WTC11 (cell line): ENCODE measurements at regions not wholly inside any gene's neighbourhood (a gene's known extent, or its start where the extent isn't known, plus 50 kb on each side); places are given as distances from the start of the nearest gene placed in this dataset.

Source experiments
- ATAC-seq: fragments of 200-7000 bp; cut with Tn5 transposase; 2 replicates; pipeline ENCODE4 v1.10.0; 2021; ENCODE audit warnings: mild to moderate bottlenecking, moderate library complexity
- CTCF ChIA-PET: fragments of 300-600 bp; sonication (Branson Sonifier 250); formaldehyde crosslinking; loops from one replicate; lab custom pipeline; 2021; ENCODE audit warnings: antibody characterized with exemption; lab: Charles Lee
- POLR2A ChIA-PET: fragments of 350-600 bp; sonication (Branson Sonifier 250); formaldehyde crosslinking; loops from one replicate; lab custom pipeline; 2021; ENCODE audit warnings: antibody characterized with exemption; lab: Charles Lee
- DNase-seq: peaks from one replicate; pipeline ENCODE4 v3.0.0; 2021; ENCODE audit warnings: low spot score
- H3K27ac Mint-ChIP-seq: 2 replicates; pipeline ENCODE4 v1.8.0; 2021; ENCODE audit warnings: mixed read lengths
- H3K27me3 Mint-ChIP-seq: 2 replicates; pipeline ENCODE4 v1.8.0; 2021; ENCODE audit warnings: low read depth, mild to moderate bottlenecking, moderate library complexity, mixed read lengths
- H3K36me3 Mint-ChIP-seq: 2 replicates; pipeline ENCODE4 v1.8.0; 2021; ENCODE audit warnings: mixed read lengths
- H3K4me1 Mint-ChIP-seq: 2 replicates; pipeline ENCODE4 v1.8.0; 2022; ENCODE audit warnings: mixed read lengths
- H3K4me3 Mint-ChIP-seq: 2 replicates; pipeline ENCODE4 v1.8.0; 2021; ENCODE audit warnings: mild to moderate bottlenecking, moderate library complexity, mixed read lengths
- H3K9me3 Mint-ChIP-seq: 2 replicates; pipeline ENCODE4 v1.8.0; 2021; ENCODE audit warnings: mixed read lengths
- CTCF ChIP-seq: fragments of 200-600 bp; IDR thresholded peaks from 2 replicates; pipeline ENCODE4 v1.8.0; 2022; ENCODE audit warnings: antibody characterized with exemption
- ESRRA ChIP-seq: sonication (generic); formaldehyde crosslinking; IDR thresholded peaks from 2 replicates; pipeline ENCODE4 v1.8.1; 2022; ENCODE audit warnings: mild to moderate bottlenecking, missing genetic modification reagents, borderline replicate concordance
- FOXP4 ChIP-seq: sonication (generic); formaldehyde crosslinking; IDR thresholded peaks from 2 replicates; pipeline ENCODE4 v1.8.0; 2022; ENCODE audit warnings: mild to moderate bottlenecking, missing genetic modification reagents
- GTF2I ChIP-seq: fragments of 250-450 bp; sonication (Bioruptor Pico); conservative IDR thresholded peaks from 2 replicates; pipeline ENCODE4 v1.4.0; 2021; ENCODE audit warnings: mild to moderate bottlenecking
- HMGXB4 ChIP-seq: sonication (generic); formaldehyde crosslinking; IDR thresholded peaks from 2 replicates; pipeline ENCODE4 v1.8.1; 2023; ENCODE audit warnings: mild to moderate bottlenecking, moderate library complexity, missing genetic modification reagents
- IRF1 ChIP-seq: sonication (generic); formaldehyde crosslinking; IDR thresholded peaks from 2 replicates; pipeline ENCODE4 v1.8.0; 2023; ENCODE audit warnings: missing genetic modification reagents
- JAZF1 ChIP-seq: fragments of 250-450 bp; sonication (Bioruptor Pico); IDR thresholded peaks from 2 replicates; pipeline ENCODE4 v1.9.0; 2021; ENCODE audit warnings: moderate library complexity, mild to moderate bottlenecking, inconsistent platforms
- NR1H2 ChIP-seq: sonication (generic); formaldehyde crosslinking; IDR thresholded peaks from 2 replicates; pipeline ENCODE4 v1.9.0; 2021; ENCODE audit warnings: mild to moderate bottlenecking, moderate library complexity, missing genetic modification reagents
- NR2C2 ChIP-seq: sonication (generic); formaldehyde crosslinking; IDR thresholded peaks from 2 replicates; pipeline ENCODE4 v1.8.0; 2022; ENCODE audit warnings: mild to moderate bottlenecking, missing genetic modification reagents
- RELA ChIP-seq: sonication (generic); formaldehyde crosslinking; IDR thresholded peaks from 2 replicates; pipeline ENCODE4 v1.8.1; 2022; ENCODE audit warnings: missing genetic modification reagents, mild to moderate bottlenecking, borderline replicate concordance
- TP53 ChIP-seq: sonication (generic); formaldehyde crosslinking; IDR thresholded peaks from 2 replicates; pipeline ENCODE4 v1.8.1; 2023; ENCODE audit warnings: mild to moderate bottlenecking, missing genetic modification reagents
- ZNF121 ChIP-seq: sonication (generic); formaldehyde crosslinking; IDR thresholded peaks from 2 replicates; pipeline ENCODE4 v1.8.0; 2023; ENCODE audit warnings: missing genetic modification reagents
- ZNF138 ChIP-seq: sonication (generic); formaldehyde crosslinking; conservative IDR thresholded peaks from 2 replicates; pipeline ENCODE4 v1.8.1; 2022; ENCODE audit warnings: mild to moderate bottlenecking, moderate library complexity, missing genetic modification reagents
- ZNF416 ChIP-seq: fragments of 250-450 bp; sonication (Bioruptor Pico); IDR thresholded peaks from 2 replicates; pipeline ENCODE4 v1.9.0; 2021; ENCODE audit warnings: mild to moderate bottlenecking, inconsistent platforms
- TF ChIP-seq, protein P1 (sequence below): sonication (generic); formaldehyde crosslinking; IDR thresholded peaks from 2 replicates; pipeline ENCODE4 v1.8.1; 2022; ENCODE audit warnings: missing genetic modification reagents, borderline replicate concordance
- TF ChIP-seq, protein P2 (sequence below): fragments of 250-450 bp; sonication (Bioruptor Pico); IDR thresholded peaks from 2 replicates; pipeline ENCODE4 v2.1.2; 2022; ENCODE audit warnings: mild to moderate bottlenecking, moderate library complexity
- TF ChIP-seq, protein P3 (sequence below): sonication (generic); formaldehyde crosslinking; conservative IDR thresholded peaks from 2 replicates; pipeline ENCODE4 v1.8.1; 2022; ENCODE audit warnings: mild to moderate bottlenecking, missing genetic modification reagents

DNA sequence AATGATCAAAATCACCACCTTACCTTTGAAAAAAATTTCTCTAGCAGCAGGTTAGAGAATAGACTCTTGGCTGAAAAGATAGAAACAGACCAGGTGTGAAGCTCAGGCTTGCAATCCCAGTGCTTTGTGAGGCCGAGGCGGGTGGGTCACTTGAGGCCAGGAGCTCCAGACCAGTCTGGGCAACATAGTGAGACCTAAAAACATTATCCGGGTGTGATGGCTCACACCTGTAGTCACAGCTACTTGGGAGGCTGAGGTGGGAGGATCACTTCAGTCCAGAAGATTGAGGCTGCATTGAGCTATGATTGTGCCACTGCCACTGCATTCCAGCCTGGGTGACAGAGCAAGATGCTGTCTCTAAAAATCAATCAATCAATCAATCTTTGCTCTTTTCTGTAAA, 105.3 kb upstream of the TBX3 start:
- peaks cover 8% of the 10 kb centered on the region for H3K27me3 Mint-ChIP-seq
- TF ChIP-seq ZNF138 (no peak), CTCF (no peak)
- H3K4me1 Mint-ChIP-seq, result peaks cover 18% of the 10 kb centered on the region
- ATAC-seq (no peak), DNase-seq (no peak)
- ChIA-PET CTCF (no interaction called here), POLR2A (no interaction called here)
- H3K36me3 Mint-ChIP-seq, result no peaks in the 10 kb centered on the region
- H3K27ac Mint-ChIP-seq, result no peak overlapping the region
- no peak overlapping the region for H3K4me3 Mint-ChIP-seq
- H3K9me3 Mint-ChIP-seq, result no peaks in the 10 kb centered on the region

- Mint-ChIP-seq H3K4me3 (no peak overlapping the region), H3K4me1 (peaks cover 13% of the 10 kb centered on the region), H3K27me3 (no peaks in the 10 kb centered on the region; the same call in 1 of the 2 replicates), H3K27ac (no peak overlapping the region)
- no peak for DNase-seq
- TF ChIP-seq GTF2I (CRISPR knock-in tag) (no peak), NR1H2 (CRISPR knock-in tag) (no peak), JAZF1 (CRISPR knock-in tag) (no peak), NR2C2 (no peak), HMGXB4 (no peak), CTCF (no peak), TP53 (no peak), ZNF416 (no peak), ZNF121 (no peak), ESRRA (no peak), FOXP4 (no peak), RELA (CRISPR knock-in tag) (no peak), IRF1 (no peak)
- TF ChIP-seq, protein P1, sequence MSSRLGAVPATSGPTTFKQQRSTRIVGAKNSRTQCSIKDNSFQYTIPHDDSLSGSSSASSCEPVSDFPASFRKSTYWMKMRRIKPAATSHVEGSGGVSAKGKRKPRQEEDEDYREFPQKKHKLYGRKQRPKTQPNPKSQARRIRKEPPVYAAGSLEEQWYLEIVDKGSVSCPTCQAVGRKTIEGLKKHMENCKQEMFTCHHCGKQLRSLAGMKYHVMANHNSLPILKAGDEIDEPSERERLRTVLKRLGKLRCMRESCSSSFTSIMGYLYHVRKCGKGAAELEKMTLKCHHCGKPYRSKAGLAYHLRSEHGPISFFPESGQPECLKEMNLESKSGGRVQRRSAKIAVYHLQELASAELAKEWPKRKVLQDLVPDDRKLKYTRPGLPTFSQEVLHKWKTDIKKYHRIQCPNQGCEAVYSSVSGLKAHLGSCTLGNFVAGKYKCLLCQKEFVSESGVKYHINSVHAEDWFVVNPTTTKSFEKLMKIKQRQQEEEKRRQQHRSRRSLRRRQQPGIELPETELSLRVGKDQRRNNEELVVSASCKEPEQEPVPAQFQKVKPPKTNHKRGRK (CRISPR knock-in tag), result no peak
- TF ChIP-seq, protein P2, sequence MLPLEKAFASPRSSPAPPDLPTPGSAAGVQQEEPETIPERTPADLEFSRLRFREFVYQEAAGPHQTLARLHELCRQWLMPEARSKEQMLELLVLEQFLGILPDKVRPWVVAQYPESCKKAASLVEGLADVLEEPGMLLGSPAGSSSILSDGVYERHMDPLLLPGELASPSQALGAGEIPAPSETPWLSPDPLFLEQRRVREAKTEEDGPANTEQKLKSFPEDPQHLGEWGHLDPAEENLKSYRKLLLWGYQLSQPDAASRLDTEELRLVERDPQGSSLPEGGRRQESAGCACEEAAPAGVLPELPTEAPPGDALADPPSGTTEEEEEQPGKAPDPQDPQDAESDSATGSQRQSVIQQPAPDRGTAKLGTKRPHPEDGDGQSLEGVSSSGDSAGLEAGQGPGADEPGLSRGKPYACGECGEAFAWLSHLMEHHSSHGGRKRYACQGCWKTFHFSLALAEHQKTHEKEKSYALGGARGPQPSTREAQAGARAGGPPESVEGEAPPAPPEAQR (CRISPR knock-in tag), result no peak
- TF ChIP-seq, protein P3, sequence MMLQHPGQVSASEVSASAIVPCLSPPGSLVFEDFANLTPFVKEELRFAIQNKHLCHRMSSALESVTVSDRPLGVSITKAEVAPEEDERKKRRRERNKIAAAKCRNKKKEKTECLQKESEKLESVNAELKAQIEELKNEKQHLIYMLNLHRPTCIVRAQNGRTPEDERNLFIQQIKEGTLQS (CRISPR knock-in tag), result no peak
- TF ChIP-seq, all 79 proteins: peak for 0
- ChIA-PET POLR2A (no interaction called here), CTCF (no interaction called here)
- no peaks in the 10 kb centered on the region for H3K9me3 Mint-ChIP-seq
- H3K36me3 Mint-ChIP-seq, result no peaks in the 10 kb centered on the region
- ATAC-seq, result no peak
Observed at GRCh38 chr12:114784526-114784925, 100.6 kb upstream of the TBX3 start.
